OCI-LY3 (cell line): ENCODE measurements at regions not wholly inside any gene's neighbourhood (a gene's known extent, or its start where the extent isn't known, plus 50 kb on each side); places are given as distances from the start of the nearest gene placed in this dataset.
A peak's percentile ranks its signal among the peaks of the same experiment; 100 is the strongest.

Experiments
- H2AFZ ChIP-seq: fragments of 200-600, 300-600 bp; shearing (Covaris generic); 2 replicates; pipeline ENCODE4 v1.6.0; 2014; ENCODE audit warnings: antibody characterized with exemption, low read depth, low read length
- H3K27ac ChIP-seq: fragments of 200-600, 300-600 bp; sonication (generic); 2 replicates; pipeline ENCODE4 v1.5.1; 2014; ENCODE audit warnings: mild to moderate bottlenecking, low read length, moderate library complexity, mixed read lengths
- H3K27me3 ChIP-seq: fragments of 200-600, 300-600 bp; sonication (generic); 2 replicates; pipeline ENCODE4 v1.6.1; 2014; ENCODE audit warnings: low read depth, low read length, mixed read lengths
- H3K36me3 ChIP-seq: fragments of 200-600, 300-600 bp; sonication (generic); replicated peaks from 2 replicates; pipeline ENCODE3; 2014; ENCODE audit warnings: low read depth, low read length, mixed read lengths
- H3K4me1 ChIP-seq: fragments of 300-600, 200-600 bp; sonication (generic); 2 replicates; pipeline ENCODE4 v1.6.1; 2014; ENCODE audit warnings: low read length, mixed read lengths
- H3K4me2 ChIP-seq: fragments of 200-600, 300-600 bp; sonication (generic); 2 replicates; pipeline ENCODE4 v1.6.1; 2014; ENCODE audit warnings: low read length, mixed read lengths
- H3K4me3 ChIP-seq: fragments of 300-600, 200-600 bp; sonication (generic); 2 replicates; pipeline ENCODE4 v1.5.1; 2014; ENCODE audit warnings: antibody characterized with exemption, mild to moderate bottlenecking, low read length, moderate library complexity
- H3K79me2 ChIP-seq: fragments of 300-600, 200-600 bp; shearing (Covaris generic); 2 replicates; pipeline ENCODE4 v1.6.1; 2014; ENCODE audit warnings: mild to moderate bottlenecking, low read length, mixed read lengths
- H3K9ac ChIP-seq: fragments of 300-600, 200-600 bp; shearing (Covaris generic); 2 replicates; pipeline ENCODE4 v1.6.0; 2014; ENCODE audit warnings: mild to moderate bottlenecking, low read length, moderate library complexity
- H3K9me3 ChIP-seq: fragments of 200-600, 300-600 bp; shearing (Covaris generic); 2 replicates; pipeline ENCODE4 v1.6.1; 2014; ENCODE audit warnings: low read length, mixed read lengths; ENCODE audit not compliant: insufficient read depth
- H4K20me1 ChIP-seq: fragments of 200-600, 300-600 bp; sonication (generic); 2 replicates; pipeline ENCODE4 v1.6.1; 2016; ENCODE audit warnings: low read length, mixed read lengths; ENCODE audit not compliant: insufficient read depth
- CTCF ChIP-seq: fragments of 200-600, 300-600 bp; sonication (generic); IDR thresholded peaks from 2 replicates; pipeline ENCODE4 v1.5.1; 2014; ENCODE audit warnings: antibody characterized with exemption, low read length, low read depth
- EZH2phosphoT487 ChIP-seq: fragments of 200-600 bp; shearing (Covaris generic); IDR thresholded peaks from 2 replicates; pipeline ENCODE4 v1.6.1; 2018; ENCODE audit warnings: antibody characterized with exemption, mixed run types, low read depth

DNA sequence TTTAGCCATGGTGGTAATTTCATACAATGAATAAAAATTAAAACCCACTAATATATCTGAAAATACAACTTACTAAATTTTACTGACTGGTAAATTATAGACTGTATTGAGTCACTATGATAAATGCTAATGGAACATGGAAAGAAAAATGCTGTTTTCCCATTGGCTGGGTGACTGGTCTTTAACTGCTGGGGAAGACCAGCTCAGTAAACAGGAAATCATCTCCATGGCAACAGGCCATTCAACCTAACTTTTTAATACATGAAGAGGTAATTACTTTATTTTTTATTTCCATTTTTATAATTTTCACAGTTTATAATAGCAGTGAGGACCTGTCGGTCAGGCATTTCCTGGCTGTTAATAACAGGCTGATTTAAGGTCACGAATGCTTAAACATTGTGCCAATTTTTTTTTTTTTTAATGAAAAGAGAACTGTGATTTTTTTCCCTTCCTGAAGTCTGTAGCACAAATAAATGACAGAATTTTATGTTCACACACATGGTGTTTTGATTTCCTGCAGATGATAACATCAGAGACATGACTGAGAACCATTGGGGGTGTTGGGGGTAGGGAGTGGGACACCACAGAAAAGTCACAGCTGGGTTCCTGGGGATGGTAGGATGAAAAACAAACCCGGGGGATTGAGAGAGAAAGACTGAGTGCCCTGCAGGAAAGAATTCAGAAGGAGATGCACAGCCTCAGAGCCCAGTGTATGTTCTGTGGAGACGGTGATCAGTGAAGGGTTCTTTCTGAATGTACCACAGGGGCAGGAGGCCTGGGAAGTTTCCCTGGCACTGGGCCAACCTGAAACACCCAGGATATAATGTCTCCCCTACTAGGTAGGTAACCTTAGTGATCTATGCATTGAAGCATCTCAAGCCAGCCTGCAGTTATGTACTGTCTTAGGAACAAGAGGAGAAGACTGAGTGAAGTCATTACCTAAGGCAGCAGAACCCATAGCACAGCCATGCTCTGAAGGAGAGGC is 297.1 kb downstream of the COG6 start:
- no peak overlapping the region for H2AFZ ChIP-seq
- H3K27me3 ChIP-seq: peaks cover 27% of the 10 kb centered on the region
- no peak overlapping the region for H3K27ac ChIP-seq
- peaks cover 16% of the 10 kb centered on the region for H3K4me1 ChIP-seq
- no peaks in the 10 kb centered on the region for H3K36me3 ChIP-seq
- H4K20me1 ChIP-seq: no peaks in the 10 kb centered on the region
- H3K79me2 ChIP-seq: no peaks in the 10 kb centered on the region
- H3K4me2 ChIP-seq: no peak overlapping the region
- TF ChIP-seq EZH2phosphoT487 (no peak), CTCF (no peak)
- H3K9me3 ChIP-seq: no peaks in the 10 kb centered on the region
- no peak overlapping the region for H3K9ac ChIP-seq
- H3K4me3 ChIP-seq: no peak overlapping the region

DNA sequence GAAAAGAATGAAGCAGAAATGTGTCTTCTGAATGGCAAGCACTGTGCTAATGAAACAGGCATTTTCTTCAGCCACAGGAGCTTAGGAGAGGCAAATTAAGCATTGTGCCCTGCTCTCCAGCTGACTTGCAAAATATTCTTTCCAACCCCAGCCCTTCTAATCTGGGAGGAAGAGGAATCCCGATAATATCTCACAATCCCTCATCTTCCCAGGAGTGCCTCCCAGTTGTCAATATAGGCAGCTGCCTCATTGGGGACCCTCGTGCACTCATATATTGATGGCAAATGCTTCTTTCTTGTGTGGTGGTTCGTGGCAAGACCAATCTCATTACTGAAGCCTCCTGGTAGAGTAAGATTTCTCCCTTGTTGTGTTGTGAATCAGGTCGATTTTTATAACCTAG is 299.0 kb downstream of the COG6 start:
- Histone ChIP-seq H3K36me3 (no peaks in the 10 kb centered on the region), H3K4me3 (no peak overlapping the region), H3K79me2 (no peaks in the 10 kb centered on the region), H3K4me2 (no peak overlapping the region), H3K27ac (no peak overlapping the region), H3K9me3 (no peaks in the 10 kb centered on the region), H3K27me3 (peaks cover 9% of the 10 kb centered on the region; the same call in 1 of the 2 replicates), H3K4me1 (peaks cover 26% of the 10 kb centered on the region), H4K20me1 (no peaks in the 10 kb centered on the region), H3K9ac (no peak overlapping the region), H2AFZ (no peak overlapping the region)
- TF ChIP-seq CTCF (no peak), EZH2phosphoT487 (no peak)

GRCh38 chr13:39955560-39955959 is 300.1 kb downstream of the COG6 start:
- Histone ChIP-seq H3K27me3 (peaks cover 9% of the 10 kb centered on the region; the same call in 1 of the 2 replicates), H3K4me1 (peaks cover 26% of the 10 kb centered on the region), H3K79me2 (no peaks in the 10 kb centered on the region), H3K4me3 (no peak overlapping the region), H3K9ac (no peak overlapping the region), H3K4me2 (peak overlapping the region; percentile 25; the same call in 1 of the 2 replicates), H3K27ac (no peak overlapping the region), H2AFZ (no peak overlapping the region), H3K36me3 (no peaks in the 10 kb centered on the region), H4K20me1 (no peaks in the 10 kb centered on the region), H3K9me3 (no peaks in the 10 kb centered on the region)
- TF ChIP-seq EZH2phosphoT487 (no peak), CTCF (no peak)

DNA sequence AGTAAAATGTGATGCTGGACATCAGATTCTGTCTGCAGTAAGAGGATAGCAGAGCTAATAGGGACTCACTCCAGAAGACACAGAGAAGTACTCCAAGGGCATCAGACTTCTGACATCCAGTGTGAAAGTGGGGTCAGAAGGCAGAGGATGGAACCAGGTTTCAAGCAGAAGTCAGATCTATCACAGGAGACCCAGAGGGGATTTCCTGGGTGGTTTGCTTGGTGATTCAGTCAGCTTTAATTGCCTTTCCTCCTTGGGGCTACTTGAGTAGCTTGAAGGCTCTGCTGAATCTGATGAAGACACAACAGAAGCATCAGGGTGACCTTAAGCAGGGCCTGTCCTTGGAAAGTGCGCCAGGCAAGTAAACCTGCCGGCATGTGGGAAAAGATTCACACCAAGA is 300.6 kb downstream of the COG6 start:
- H3K9ac ChIP-seq: no peak overlapping the region
- peaks cover 9% of the 10 kb centered on the region; the same call in 1 of the 2 replicates for H3K27me3 ChIP-seq
- no peak overlapping the region for H2AFZ ChIP-seq
- H3K4me3 ChIP-seq: no peak overlapping the region
- no peaks in the 10 kb centered on the region for H3K36me3 ChIP-seq
- H3K4me2 ChIP-seq: peak overlapping the region; percentile 25
- TF ChIP-seq CTCF (no peak), EZH2phosphoT487 (no peak)
- no peak overlapping the region for H3K27ac ChIP-seq
- H4K20me1 ChIP-seq: no peaks in the 10 kb centered on the region
- no peaks in the 10 kb centered on the region for H3K79me2 ChIP-seq
- H3K9me3 ChIP-seq: no peaks in the 10 kb centered on the region
- peaks cover 26% of the 10 kb centered on the region for H3K4me1 ChIP-seq
